ENCODE measurements at regions not wholly inside any gene's neighbourhood (a gene's known extent, or its start where the extent isn't known, plus 50 kb on each side); places are given as distances from the start of the nearest gene placed in this dataset.
"Not testable (repeated sequence)": the region's sequence is repeated elsewhere in the genome, so short reads cannot be mapped to it uniquely, and the experiment has no call there.

- no peak for DNase-seq (ENCODE audit: low read depth)
Measured at GRCh38 chr3:110397115-110397514, 674.5 kb upstream of the NECTIN3 start.

- DNase-seq (ENCODE audit: low read depth): no peak
Measured at GRCh38 chr3:110400315-110400714, 671.3 kb upstream of the NECTIN3 start.

- DNase-seq (ENCODE audit: low read depth): no peak
Measured at GRCh38 chr3:110405830-110406585, 665.6 kb upstream of the NECTIN3 start.

GRCh38 chr3:110413266-110413665, 658.4 kb upstream of the NECTIN3 start:
- DNase-seq (ENCODE audit: low read depth): no peak

- DNase-seq (ENCODE audit: low read depth): no peak
Measured at GRCh38 chr3:110413807-110414748, 657.5 kb upstream of the NECTIN3 start.

GRCh38 chr3:110414855-110415254, 656.8 kb upstream of the NECTIN3 start:
- no peak for DNase-seq (ENCODE audit: low read depth)

- DNase-seq (ENCODE audit: low read depth): no peak
Measured at GRCh38 chr3:110419096-110419495, 652.5 kb upstream of the NECTIN3 start.

- DNase-seq (ENCODE audit: low read depth): no peak
Measured at GRCh38 chr3:110419601-110420000, 652.0 kb upstream of the NECTIN3 start.

- no peak for DNase-seq (ENCODE audit: low read depth)
Measured at GRCh38 chr3:110420158-110420641, 651.4 kb upstream of the NECTIN3 start.

GRCh38 chr3:110423276-110423675, 648.3 kb upstream of the NECTIN3 start:
- DNase-seq (ENCODE audit: low read depth): no peak

GRCh38 chr3:110430146-110430545, 641.5 kb upstream of the NECTIN3 start:
- no peak for DNase-seq (ENCODE audit: low read depth)

GRCh38 chr3:110436209-110436608, 635.4 kb upstream of the NECTIN3 start:
- DNase-seq (ENCODE audit: low read depth): no peak

- not testable (repeated sequence) for DNase-seq (ENCODE audit: low read depth)
Measured at GRCh38 chr3:110440066-110440653, 631.5 kb upstream of the NECTIN3 start.

GRCh38 chr3:110454066-110454465, 617.5 kb upstream of the NECTIN3 start:
- DNase-seq (ENCODE audit: low read depth): no peak

GRCh38 chr3:110456001-110456400, 615.6 kb upstream of the NECTIN3 start:
- no peak for DNase-seq (ENCODE audit: low read depth)

- no peak for DNase-seq (ENCODE audit: low read depth)
Measured at GRCh38 chr3:110456438-110457138, 615.0 kb upstream of the NECTIN3 start.

- DNase-seq (ENCODE audit: low read depth): no peak
Measured at GRCh38 chr3:110457508-110457907, 614.1 kb upstream of the NECTIN3 start.

- no peak for DNase-seq (ENCODE audit: low read depth)
Measured at GRCh38 chr3:110459021-110459420, 612.6 kb upstream of the NECTIN3 start.

GRCh38 chr3:110470310-110470709, 601.3 kb upstream of the NECTIN3 start:
- no peak for DNase-seq (ENCODE audit: low read depth)

- no peak for DNase-seq (ENCODE audit: low read depth)
Measured at GRCh38 chr3:110473405-110473804, 598.2 kb upstream of the NECTIN3 start.

- no peak for DNase-seq (ENCODE audit: low read depth)
Measured at GRCh38 chr3:110474397-110474796, 597.2 kb upstream of the NECTIN3 start.

Data from stimulated activated CD8-positive, alpha-beta memory T cell treated with anti-CD3 and anti-CD28 coated beads, Interleukin-4, amount 100 ng/mL, for 24 hours (primary cell).